Natural killer cell (primary cell): ENCODE measurements at regions not wholly inside any gene's neighbourhood (a gene's known extent, or its start where the extent isn't known, plus 50 kb on each side); places are given as distances from the start of the nearest gene placed in this dataset.

Experiments used
- ATAC-seq, 3 donors: fragments of 150-1000 bp in 2 of 3; fragments of 200-7000 bp in 1 of 3; cut with Tn5 transposase; 1 replicate in 1 of 3; 2 replicates in 2 of 3; pipeline ENCODE4 v1.10.0; 2021; ENCODE audit warnings: mild to moderate bottlenecking in 2 of 3, moderate library complexity in 2 of 3
- DNase-seq, 2 donors: peaks; one replicate each; pipeline versions ENCODE4 v3.0.0 to v3.0.0-alpha.2; 2013 to 2021; ENCODE audit warnings: mixed read lengths in 1 of 2
- H3K27ac ChIP-seq: one replicate; pipeline ENCODE4 v1.5.1; 2013; ENCODE audit warnings: mild to moderate bottlenecking, low read length
- H3K27me3 ChIP-seq: one replicate; pipeline ENCODE4 v1.6.1; 2013; ENCODE audit warnings: low read length; ENCODE audit not compliant: control insufficient read depth, insufficient read depth
- H3K36me3 ChIP-seq: one replicate; pipeline ENCODE4 v1.6.1; 2013; ENCODE audit warnings: low read length; ENCODE audit not compliant: control insufficient read depth, insufficient read depth
- H3K4me1 ChIP-seq: one replicate; pipeline ENCODE4 v1.6.1; 2013; ENCODE audit warnings: low read length; ENCODE audit not compliant: control insufficient read depth, insufficient read depth
- H3K4me3 ChIP-seq: one replicate; pipeline ENCODE4 v1.5.1; 2013; ENCODE audit warnings: low read length
- H3K9me3 ChIP-seq: one replicate; pipeline ENCODE4 v1.6.1; 2013; ENCODE audit warnings: low read length; ENCODE audit not compliant: control insufficient read depth, insufficient read depth
- H3K27ac Mint-ChIP-seq, 2 donors: one replicate each; pipeline ENCODE4 v1.8.0; 2022; ENCODE audit warnings: mild to moderate bottlenecking in 2 of 2, mixed read lengths in 2 of 2, moderate library complexity in 1 of 2
- H3K27me3 Mint-ChIP-seq, 2 donors: one replicate each; pipeline ENCODE4 v1.8.0; 2022; ENCODE audit warnings: low read depth in 2 of 2, mixed read lengths in 2 of 2
- H3K36me3 Mint-ChIP-seq: one replicate; pipeline ENCODE4 v1.8.0; 2022; ENCODE audit warnings: mixed read lengths
- H3K4me1 Mint-ChIP-seq, 2 donors: one replicate each; pipeline ENCODE4 v1.8.0; 2022; ENCODE audit warnings: mixed read lengths in 2 of 2
- H3K4me3 Mint-ChIP-seq: one replicate; pipeline ENCODE4 v1.8.0; 2022; ENCODE audit warnings: mild to moderate bottlenecking, moderate library complexity, mixed read lengths
- H3K9me3 Mint-ChIP-seq, 2 donors: one replicate each; pipeline ENCODE4 v1.8.0; 2022; ENCODE audit warnings: mixed read lengths in 2 of 2
- WGBS: methylation state at CpG from one replicate; pipeline ENCODE4 v1.1.7; 2013; ENCODE audit warnings: missing lambda C conversion rate; ENCODE audit not compliant: insufficient coverage; 5-methylcytosine and 5-hydroxymethylcytosine counted together
- intact Hi-C: fragments of 100-400 bp; cut with micrococcal nuclease; formaldehyde crosslinking; loops from one replicate; pipeline ENCODE4 v1.14.2; 2022
- TF ChIP-seq, protein P1 (sequence below): fragments of 200-600 bp; IDR thresholded peaks from one replicate; pipeline ENCODE4 v1.8.0; 2022; ENCODE audit warnings: antibody characterized with exemption

GRCh38 chr16:82454152-82454551 lies 172.6 kb upstream of the CDH13 start:
- ATAC-seq: peak in 2 of 3 donors; percentile 17 to 23
- intact Hi-C loops: no loop called here
- H3K9me3 Mint-ChIP-seq: no peaks in the 10 kb centered on the region
- 85% methylated on average over 3 of the region's 4 CpGs for WGBS
- no peaks in the 10 kb centered on the region for H3K27me3 ChIP-seq
- H3K36me3 ChIP-seq: no peaks in the 10 kb centered on the region
- H3K4me1 Mint-ChIP-seq: peaks cover 21 to 35% of the 10 kb centered on the region in 2 donors
- peak in 1 of 2 donors; percentile 45 for DNase-seq
- no peaks in the 10 kb centered on the region for H3K9me3 ChIP-seq
- H3K27ac ChIP-seq: no peak overlapping the region
- no peak overlapping the region for H3K4me3 Mint-ChIP-seq
- no peaks in the 10 kb centered on the region for H3K36me3 Mint-ChIP-seq
- H3K4me3 ChIP-seq: no peak overlapping the region
- H3K4me1 ChIP-seq: peaks cover 17% of the 10 kb centered on the region
- TF ChIP-seq, protein P1, sequence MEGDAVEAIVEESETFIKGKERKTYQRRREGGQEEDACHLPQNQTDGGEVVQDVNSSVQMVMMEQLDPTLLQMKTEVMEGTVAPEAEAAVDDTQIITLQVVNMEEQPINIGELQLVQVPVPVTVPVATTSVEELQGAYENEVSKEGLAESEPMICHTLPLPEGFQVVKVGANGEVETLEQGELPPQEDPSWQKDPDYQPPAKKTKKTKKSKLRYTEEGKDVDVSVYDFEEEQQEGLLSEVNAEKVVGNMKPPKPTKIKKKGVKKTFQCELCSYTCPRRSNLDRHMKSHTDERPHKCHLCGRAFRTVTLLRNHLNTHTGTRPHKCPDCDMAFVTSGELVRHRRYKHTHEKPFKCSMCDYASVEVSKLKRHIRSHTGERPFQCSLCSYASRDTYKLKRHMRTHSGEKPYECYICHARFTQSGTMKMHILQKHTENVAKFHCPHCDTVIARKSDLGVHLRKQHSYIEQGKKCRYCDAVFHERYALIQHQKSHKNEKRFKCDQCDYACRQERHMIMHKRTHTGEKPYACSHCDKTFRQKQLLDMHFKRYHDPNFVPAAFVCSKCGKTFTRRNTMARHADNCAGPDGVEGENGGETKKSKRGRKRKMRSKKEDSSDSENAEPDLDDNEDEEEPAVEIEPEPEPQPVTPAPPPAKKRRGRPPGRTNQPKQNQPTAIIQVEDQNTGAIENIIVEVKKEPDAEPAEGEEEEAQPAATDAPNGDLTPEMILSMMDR: no peak
- H3K27ac Mint-ChIP-seq: peak overlapping the region in 1 of 2 donors; percentile 47
- H3K27me3 Mint-ChIP-seq: peaks cover 14 to 26% of the 10 kb centered on the region in 2 donors

DNA sequence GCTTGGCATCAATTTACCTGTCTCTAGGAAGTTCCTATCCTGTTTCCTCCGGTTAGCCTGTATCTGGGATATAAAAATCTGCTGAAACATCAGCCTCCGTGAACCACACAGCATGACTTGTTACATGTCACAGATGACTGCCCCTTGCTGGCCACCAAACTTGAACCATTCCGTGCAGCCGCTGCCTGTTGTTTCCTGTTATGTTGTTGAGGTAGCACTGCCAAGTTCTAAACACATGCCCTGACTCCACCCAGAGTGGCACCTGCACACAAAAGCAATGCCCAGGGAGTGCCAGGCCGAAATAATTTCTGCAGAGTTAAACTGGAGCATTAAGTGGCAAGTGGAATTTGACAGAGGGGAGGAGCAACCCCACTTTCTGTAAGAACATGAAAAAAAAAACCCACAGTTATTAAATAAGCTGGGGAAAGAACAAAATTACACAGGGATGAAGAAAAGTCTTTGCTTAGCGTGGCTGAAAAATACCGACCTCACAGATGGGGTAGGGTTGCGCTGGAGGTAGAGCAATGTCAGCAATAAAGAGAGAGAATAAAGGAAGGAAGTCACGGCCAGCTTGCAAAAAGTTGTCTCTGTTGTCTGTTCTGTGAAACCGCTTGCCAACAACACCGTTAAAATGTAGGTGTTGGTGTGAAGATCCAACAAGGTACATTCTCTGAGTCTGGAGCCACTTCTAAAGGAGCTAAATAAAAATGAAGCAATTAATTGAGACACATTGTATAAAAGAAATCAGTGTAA lies 174.6 kb upstream of the CDH13 start:
- Mint-ChIP-seq H3K36me3 (no peaks in the 10 kb centered on the region), H3K27me3 (peaks cover 15 to 35% of the 10 kb centered on the region in 2 donors), H3K9me3 (no peaks in the 10 kb centered on the region), H3K4me3 (peak overlapping the region; percentile 35), H3K4me1 (peaks cover 21 to 35% of the 10 kb centered on the region in 2 donors), H3K27ac (no peak overlapping the region)
- no peak overlapping the region for H3K27ac ChIP-seq
- DNase-seq: peak in 1 of 2 donors; percentile 57
- no peaks in the 10 kb centered on the region for H3K36me3 ChIP-seq
- no peaks in the 10 kb centered on the region for H3K9me3 ChIP-seq
- no peak overlapping the region for H3K4me3 ChIP-seq
- H3K4me1 ChIP-seq: peaks cover 17% of the 10 kb centered on the region
- WGBS: 76% methylated on average over 9 of the region's 11 CpGs
- intact Hi-C loops: no loop called here
- TF ChIP-seq, protein P1: no peak
- peak; percentile 47 to 63 (median 52) for ATAC-seq
- H3K27me3 ChIP-seq: no peaks in the 10 kb centered on the region

DNA sequence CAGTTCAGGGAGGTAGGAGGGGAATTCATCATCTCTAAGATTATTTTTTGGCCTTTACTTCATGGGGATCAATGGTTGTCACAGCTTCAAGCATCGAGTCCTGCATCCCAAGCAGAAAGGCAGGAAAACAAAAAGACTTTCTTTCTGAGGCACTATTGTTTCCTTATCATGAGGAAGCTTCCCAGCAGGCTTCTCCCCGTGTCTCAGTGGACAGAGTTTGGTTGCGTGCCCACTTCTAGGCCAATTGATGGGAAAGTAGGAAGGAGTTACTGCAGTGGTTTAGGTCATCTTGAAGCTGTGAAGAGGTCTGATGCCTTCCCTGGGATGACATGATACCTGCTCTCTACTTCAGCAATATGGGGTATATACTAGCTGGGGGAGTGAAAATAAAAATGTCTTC lies 175.3 kb upstream of the CDH13 start:
- peaks cover 0 to 2% of the 10 kb centered on the region in 2 donors for H3K9me3 Mint-ChIP-seq
- no peak overlapping the region for H3K27ac Mint-ChIP-seq
- Histone ChIP-seq H3K9me3 (no peaks in the 10 kb centered on the region), H3K4me3 (no peak overlapping the region), H3K27ac (no peak overlapping the region), H3K36me3 (no peaks in the 10 kb centered on the region), H3K27me3 (no peaks in the 10 kb centered on the region), H3K4me1 (peaks cover 17% of the 10 kb centered on the region)
- intact Hi-C loops: no loop called here
- no peak for DNase-seq
- H3K4me1 Mint-ChIP-seq: peaks cover 16 to 29% of the 10 kb centered on the region in 2 donors
- no peak for ATAC-seq
- TF ChIP-seq, protein P1: no peak
- H3K36me3 Mint-ChIP-seq: no peaks in the 10 kb centered on the region
- 67% methylated on average over 3 of the region's 3 CpGs for WGBS
- peaks cover 14 to 29% of the 10 kb centered on the region in 2 donors for H3K27me3 Mint-ChIP-seq
- no peak overlapping the region for H3K4me3 Mint-ChIP-seq

DNA sequence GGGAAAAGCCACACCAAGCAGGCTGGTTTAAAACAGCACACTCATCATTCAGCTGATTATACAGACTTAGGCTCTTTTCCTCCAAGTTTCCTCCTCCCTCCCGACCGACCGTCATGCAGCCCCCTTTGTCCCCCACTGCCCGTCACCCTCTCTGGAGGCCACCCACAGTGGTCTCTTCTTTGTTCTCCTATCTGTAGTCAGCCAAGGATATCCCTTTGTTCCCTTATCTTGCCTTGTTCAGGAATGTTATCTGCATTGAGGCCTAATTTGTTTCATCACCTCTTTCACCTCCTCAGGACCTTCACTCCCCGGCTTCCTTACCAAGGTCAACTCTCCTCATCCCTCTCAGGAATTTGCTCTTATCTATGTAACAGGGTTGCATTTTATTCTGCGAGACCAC lies 186.4 kb upstream of the CDH13 start:
- no peak for ATAC-seq
- no peaks in the 10 kb centered on the region for H3K36me3 ChIP-seq
- H3K4me1 Mint-ChIP-seq: no peaks in the 10 kb centered on the region

More for the DNA sequence above, 186.4 kb upstream of the CDH13 start:
- TF ChIP-seq, protein P1: no peak
- H3K9me3 Mint-ChIP-seq: no peaks in the 10 kb centered on the region
- Histone ChIP-seq H3K27ac (no peak overlapping the region), H3K4me3 (no peak overlapping the region), H3K4me1 (no peaks in the 10 kb centered on the region), H3K27me3 (peaks cover 2% of the 10 kb centered on the region), H3K9me3 (no peaks in the 10 kb centered on the region)
- H3K27ac Mint-ChIP-seq: no peak overlapping the region
- intact Hi-C loops: no loop called here
- no peak for DNase-seq
- H3K27me3 Mint-ChIP-seq: peaks cover 19 to 37% of the 10 kb centered on the region in 2 donors
- H3K4me3 Mint-ChIP-seq: no peak overlapping the region
- H3K36me3 Mint-ChIP-seq: no peaks in the 10 kb centered on the region
- 68% methylated on average over 6 of the region's 6 CpGs for WGBS
